ENCODE measurements at regions not wholly inside any gene's neighbourhood (a gene's known extent, or its start where the extent isn't known, plus 50 kb on each side); places are given as distances from the start of the nearest gene placed in this dataset.

GRCh38 chr10:29237786-29238185 lies 51.1 kb upstream of the LYZL1 start:
- in situ Hi-C loops (cut with HindIII; ENCODE audit: low pct_unique_long_range_greater_than_20kb, low sequenced_read_pairs), result no loop called here
- DNase-seq (ENCODE audit: low read depth in 1 of 2, low spot score in 1 of 2), result no peak
- TF ChIP-seq JUND (IDR thresholded peaks at IDR 0.05; ENCODE audit: low read depth), result no peak

DNA sequence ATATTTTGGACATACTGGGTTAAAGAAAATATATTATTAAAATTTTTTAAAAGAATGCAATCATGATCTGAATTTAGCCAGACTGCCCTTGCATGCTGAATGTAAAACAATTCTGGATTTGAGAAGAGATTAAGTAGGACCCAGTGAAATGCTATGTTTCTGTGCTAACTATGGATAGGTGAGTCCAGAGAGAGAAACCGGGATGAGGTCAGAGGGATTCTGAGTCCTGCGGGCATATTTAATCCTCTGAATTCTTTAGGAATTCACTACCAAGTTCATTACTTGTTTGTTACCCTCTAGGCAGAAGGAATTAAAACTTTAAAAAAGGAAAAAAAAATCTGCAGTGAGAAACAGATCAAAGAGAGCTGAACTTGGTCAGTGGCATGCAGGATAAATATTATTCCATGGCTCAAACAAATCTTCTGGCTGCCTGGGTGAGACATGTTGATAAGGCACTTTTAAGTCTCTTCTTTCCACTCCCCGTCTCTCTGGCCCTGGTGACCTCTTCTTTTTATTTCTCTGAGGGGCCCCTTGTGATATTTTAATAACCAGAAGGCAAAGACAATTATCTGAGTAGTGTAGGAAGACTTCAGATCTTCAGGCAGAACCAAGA lies 50.2 kb upstream of the LYZL1 start:
- TF ChIP-seq JUND (IDR thresholded peaks at IDR 0.05; ENCODE audit: low read depth), result no peak
- in situ Hi-C loops (cut with HindIII; ENCODE audit: low pct_unique_long_range_greater_than_20kb, low sequenced_read_pairs), result no loop called here
- no peak for DNase-seq (ENCODE audit: low read depth in 1 of 2, low spot score in 1 of 2)

Measured in T47D (cell line).